Kidney capillary endothelial cell (primary cell): ENCODE measurements at regions not wholly inside any gene's neighbourhood (a gene's known extent, or its start where the extent isn't known, plus 50 kb on each side); places are given as distances from the start of the nearest gene placed in this dataset.

ENCODE experiments used
- DNase-seq: peaks from one replicate; pipeline ENCODE4 v3.0.0-alpha.2; 2018; ENCODE audit warnings: low spot score

DNA sequence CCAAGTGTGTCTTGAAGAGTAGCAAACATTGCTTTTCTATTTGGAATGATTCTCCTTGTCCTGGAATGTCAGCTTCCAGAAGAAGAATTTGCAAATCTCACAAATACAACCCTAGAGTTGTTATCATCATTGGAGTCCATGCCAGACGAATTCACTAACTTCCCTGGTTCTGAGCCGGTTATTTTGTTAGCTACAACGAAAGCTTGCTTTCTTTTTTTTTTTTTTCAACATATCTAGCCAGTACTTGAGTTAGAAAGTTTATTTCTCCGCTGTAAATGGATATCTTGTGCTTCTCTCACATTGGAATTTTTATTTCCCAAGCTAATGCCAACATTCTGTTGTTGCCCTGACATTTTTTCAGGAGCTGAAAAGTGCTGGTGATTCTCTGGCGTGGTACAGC, 138.1 kb upstream of the POM121L12 start:
- DNase-seq, result no peak

GRCh38 chr7:52877240-52877639, 158.2 kb upstream of the POM121L12 start:
- DNase-seq, result no peak

GRCh38 chr7:52876402-52876801, 159.0 kb upstream of the POM121L12 start:
- DNase-seq, result no peak

DNA sequence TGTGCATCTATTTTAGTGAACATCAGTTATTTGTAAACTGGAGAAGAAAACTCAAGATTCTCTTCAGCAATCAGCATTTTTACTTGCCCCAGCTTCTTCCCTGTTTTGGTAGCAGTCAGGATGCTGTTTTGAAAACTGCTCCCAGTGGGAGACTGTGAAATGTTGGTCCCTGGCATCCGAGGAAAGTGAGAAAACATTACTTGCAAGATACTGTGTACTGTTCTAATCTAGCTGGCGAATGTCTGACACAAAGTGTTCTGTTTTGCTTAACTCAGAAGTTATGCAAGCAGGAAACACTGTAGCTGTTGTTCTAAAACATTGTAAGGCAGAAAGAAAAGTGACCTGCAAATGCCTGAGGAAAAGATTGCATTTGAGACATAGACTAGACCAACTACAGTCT, 171.8 kb upstream of the POM121L12 start:
- DNase-seq, result no peak

- no peak for DNase-seq
These were observed 173.1 kb upstream of the POM121L12 start for GRCh38 chr7:52862321-52862720.

DNA sequence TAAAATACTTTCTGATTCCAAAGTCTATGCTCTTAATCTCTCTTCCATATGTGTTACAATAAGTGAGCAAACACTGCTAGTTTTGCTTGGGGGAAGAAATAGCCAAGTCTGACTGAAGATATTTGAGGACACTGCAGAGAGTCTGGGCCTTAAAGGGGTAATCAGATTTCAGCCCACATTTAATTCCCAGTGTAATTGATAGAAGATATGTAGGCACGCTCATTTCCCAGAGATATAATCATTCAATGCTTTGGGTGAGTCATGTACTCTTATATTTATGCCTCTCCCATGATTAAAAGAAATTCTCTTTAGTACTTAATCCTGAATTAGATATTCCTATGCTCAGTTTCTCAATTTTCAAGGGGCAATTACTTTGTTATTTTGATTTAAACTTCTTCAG, 178.1 kb upstream of the POM121L12 start:
- DNase-seq, result no peak

DNA sequence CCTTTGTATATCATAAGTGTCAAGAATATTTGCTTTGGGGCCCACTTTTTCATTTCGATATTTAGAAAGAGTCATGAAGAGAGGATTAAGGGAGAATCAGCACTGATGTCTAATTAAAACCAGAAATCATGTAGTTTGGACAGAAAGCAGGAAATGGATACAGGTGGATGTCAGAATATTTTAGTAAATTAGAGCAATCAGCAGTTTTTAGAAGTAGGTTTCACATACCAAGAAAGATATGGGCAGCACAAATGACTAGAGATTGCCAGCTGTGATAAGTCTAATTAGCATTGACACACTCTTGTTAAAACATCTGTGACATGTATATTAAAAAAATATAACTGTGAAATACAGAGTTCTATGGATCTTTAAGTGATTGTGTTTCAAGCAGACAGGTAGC, 180.8 kb upstream of the POM121L12 start:
- no peak for DNase-seq

- DNase-seq, result no peak
These were observed 183.9 kb upstream of the POM121L12 start for GRCh38 chr7:52851547-52851946.

- no peak for DNase-seq
These were observed 192.0 kb upstream of the POM121L12 start for GRCh38 chr7:52843436-52843835.

- DNase-seq, result no peak
These were observed 193.1 kb upstream of the POM121L12 start for GRCh38 chr7:52842202-52842900.

DNA sequence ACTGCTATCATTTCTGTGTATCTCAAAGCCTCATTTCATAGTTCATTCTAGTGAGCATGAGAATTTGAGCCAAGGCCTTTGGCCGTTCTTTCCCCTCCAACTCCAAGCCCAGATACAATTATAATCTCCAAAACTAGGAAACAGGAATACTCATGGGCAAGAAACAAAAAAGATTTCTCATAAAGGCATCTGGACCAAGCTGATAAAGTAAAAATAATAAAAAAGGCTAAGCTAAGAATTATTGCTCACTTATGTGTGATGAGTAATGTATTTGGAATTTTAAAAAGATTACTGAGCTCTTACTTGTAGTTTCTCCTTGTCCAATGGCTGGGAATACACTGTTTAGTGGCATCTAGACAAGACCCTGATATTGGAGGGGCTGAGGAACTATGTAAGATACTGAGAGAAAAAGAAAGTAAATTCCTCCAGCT, 196.4 kb upstream of the POM121L12 start:
- DNase-seq, result peak; percentile 43

DNA sequence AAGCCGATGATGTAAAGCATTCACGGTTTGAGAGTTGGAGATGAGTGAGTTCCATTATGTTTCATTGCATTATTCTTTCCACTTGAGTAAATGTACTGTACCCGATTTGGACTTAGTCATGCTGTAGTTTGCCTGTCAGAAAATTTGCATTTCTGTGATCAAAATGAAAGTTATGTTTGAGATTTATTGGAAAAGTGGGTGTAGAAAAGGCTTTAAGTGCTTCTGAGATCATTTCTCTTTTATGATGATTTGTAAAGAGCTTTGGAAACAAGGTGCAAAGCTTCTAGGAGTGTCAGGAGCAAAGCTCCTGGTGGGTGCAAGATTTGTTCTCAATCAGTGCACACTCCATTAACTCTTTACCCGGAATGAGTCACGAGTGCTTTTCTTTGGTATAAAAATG, 204.1 kb upstream of the POM121L12 start:
- no peak for DNase-seq

DNA sequence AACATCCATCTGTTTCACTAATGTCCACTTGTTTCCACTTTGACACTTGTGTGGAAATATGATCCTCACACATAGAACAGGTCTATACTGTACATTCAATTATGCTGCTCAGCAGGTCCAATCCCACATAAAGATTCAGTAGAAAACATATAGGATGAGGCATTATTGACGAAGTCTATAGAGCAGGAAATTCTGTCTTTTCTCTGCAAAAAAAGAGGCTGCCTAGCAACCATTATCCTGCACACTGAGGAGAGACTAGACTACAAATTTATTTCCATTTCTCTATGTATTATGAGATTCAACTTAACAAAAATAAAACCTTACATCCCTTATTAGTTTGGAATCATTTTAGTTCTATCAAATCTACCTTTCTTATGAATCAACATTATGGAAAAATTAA, 204.6 kb upstream of the POM121L12 start:
- no peak for DNase-seq

DNA sequence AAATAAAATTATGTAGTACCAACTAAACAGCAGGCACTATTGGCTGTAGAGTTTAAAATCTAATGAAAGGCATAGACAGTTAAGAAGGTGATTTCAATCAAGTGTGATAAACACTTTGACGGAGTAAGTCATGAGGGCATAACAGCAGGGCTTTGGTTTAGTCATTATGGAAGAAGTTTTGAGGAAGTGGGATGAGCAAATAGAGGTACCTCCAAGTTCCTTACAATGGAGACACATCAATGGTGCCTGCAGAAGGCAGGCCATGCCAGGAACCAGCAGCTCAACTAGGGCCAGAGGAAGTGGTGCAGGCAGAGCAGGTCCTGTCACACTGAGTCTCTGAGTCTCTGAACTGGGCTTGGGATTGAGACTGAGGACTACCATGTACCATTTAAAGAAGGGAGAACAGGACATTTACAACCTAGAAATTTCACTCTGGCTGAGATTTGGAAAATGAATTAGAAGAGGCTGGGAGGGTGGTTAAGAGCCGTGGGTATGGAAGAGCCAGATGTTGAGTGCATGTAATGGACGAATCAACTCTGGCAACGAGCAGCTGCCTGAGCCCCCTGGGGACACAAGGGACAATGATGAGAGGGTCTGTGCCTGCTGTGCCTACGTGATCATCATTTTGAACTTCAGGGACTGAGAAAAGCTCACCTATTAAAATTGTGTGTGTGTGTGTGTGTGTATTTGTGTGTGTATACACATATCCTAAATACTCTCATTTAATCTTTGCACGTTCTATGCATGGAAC, 208.7 kb upstream of the POM121L12 start:
- no peak for DNase-seq

DNA sequence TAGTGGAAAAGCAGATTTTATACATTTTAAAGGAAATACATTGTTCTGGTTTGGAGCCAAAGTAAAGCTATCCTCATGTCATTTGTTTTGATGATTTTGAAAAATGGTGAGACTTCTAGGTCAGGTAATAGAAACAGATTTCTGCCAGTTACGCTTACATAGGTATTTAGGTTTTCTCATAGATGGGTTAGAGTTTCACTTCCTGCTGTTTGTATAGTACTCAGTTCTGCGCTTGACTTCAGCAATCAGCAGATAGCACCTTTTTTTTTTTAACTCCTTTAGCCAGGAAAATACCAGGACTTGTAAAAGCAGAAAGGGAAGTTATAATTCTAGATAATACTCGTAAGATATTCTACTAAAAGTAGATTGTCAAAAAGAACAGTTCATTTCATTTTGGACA, 209.8 kb upstream of the POM121L12 start:
- DNase-seq, result no peak

DNA sequence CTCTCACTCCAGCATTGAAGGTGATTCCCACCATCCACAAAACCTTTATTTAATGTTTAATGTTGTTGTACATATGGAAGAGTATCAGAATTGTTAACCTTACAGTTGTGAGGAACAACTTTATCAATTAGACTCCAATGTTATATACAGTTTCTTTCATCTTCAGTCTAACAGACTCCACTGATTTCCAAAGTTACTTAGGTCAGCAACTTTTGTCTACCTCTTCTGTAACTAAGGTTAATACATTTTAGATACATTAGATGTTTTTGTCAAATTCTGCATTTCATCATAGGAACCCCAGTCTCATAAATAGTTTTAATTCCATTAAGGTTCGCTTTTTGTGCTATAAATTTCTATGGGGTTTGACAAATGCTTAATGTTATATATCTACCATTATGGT, 223.9 kb upstream of the POM121L12 start:
- DNase-seq, result no peak

DNA sequence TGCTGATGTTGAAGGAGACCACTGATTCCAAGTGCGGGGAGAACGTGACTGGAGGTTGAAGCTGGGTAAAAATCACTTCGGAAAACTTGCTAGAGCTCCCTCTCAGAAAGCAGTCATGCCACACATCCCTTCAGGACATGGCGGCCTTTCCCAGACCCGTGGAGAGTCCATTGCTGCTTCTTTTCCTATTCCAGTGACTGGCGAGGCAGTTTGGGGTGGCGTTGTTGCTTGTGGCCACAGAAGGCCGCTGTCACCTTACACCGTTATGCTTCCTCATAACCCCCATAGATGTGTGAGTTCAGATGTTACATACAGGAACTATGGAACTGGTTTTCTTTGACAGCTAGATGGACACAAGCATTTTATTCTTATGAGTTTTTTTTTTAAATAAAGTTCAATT, 235.6 kb upstream of the POM121L12 start:
- DNase-seq, result no peak

DNA sequence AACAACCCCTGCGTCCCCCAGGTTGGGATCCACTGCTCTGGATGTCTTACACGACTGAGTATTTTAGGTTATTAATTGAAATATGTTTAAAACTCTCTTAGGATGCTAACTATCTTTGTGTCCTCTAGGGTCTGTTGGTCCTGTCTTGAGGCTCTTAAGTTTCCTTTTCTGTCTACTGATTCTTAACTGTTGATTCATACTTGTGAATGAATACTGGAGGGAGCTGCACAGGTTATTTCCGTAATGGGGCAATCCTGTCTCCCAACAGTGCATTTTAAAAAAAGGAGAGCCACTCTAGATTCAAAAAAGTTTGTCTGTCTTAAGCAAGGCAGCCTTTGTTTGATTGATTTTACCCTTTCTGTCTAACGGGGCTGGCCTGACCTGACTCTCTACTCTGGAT, 237.6 kb upstream of the POM121L12 start:
- DNase-seq, result no peak

- no peak for DNase-seq
These were observed 240.8 kb upstream of the POM121L12 start for GRCh38 chr7:52794621-52795020.

DNA sequence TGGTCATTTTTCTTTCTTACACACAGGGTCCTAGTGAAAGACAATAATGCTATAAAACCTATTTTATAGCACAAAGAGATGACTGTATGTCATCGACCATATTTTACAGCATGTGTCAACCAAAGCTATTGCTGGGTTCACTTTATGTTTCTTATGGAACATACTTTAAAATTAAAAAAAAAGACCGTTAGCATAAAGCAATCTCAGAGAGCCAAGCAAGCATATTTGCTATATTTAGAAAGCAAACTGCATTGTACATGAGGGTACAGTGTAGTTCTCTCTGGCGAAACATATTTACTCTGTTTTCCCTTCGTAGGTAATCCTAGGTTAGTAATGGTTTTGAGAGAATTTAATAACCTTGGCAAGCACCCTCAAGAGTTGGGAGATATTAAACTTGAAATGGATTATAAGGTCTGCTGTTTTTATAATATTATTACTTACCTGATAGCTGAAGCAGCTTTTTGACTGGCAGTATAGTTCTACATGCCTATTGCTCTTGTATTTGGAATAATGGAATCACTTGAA, 244.2 kb upstream of the POM121L12 start:
- no peak for DNase-seq

DNA sequence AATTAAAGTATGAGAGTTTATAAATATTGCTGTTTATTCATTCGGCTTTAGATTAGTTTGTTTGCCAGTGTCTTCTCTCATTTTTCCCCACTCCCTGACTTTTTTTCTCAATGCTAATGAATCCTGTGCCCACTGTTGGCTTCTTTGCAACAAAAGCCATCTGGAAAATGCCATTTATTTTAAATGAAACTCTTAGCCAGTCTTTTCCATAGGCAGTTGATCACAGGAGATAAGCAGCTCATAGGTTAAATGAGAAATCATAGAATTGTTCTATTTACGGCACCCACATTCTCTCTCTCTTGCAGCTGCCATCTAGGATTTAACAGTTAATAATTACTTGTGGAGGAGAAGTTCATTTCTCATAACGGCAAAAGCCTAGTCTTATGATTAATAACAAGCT, 249.3 kb upstream of the POM121L12 start:
- DNase-seq, result no peak

- no peak for DNase-seq
These were observed 253.1 kb upstream of the POM121L12 start for GRCh38 chr7:52782348-52782747.

- DNase-seq, result no peak
These were observed 254.2 kb upstream of the POM121L12 start for GRCh38 chr7:52781250-52781649.

DNA sequence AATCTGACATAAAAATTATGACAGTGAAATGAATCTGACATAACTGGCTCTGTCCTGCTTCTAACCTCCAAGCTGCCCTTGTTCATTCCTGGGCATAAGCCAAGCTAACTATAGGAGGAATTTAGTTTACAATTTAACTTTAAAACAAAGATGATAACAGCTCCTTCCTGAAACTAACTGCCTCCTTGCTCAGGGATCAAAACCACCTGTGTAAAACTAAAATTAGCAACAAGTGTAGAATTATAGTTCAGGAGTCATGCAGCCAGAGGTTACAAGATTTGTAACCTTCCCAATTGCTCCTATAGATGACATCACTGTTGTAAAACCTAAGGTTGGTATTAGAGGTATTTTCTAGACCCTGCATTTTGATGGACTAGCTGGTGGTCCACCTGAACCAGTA, 256.4 kb upstream of the POM121L12 start:
- no peak for DNase-seq
